ENCODE measurements at regions not wholly inside any gene's neighbourhood (a gene's known extent, or its start where the extent isn't known, plus 50 kb on each side); places are given as distances from the start of the nearest gene placed in this dataset.
A peak's percentile ranks its signal among the peaks of the same experiment; 100 is the strongest.
"Not testable (repeated sequence)": the region's sequence is repeated elsewhere in the genome, so short reads cannot be mapped to it uniquely, and the experiment has no call there.

- H3K9ac ChIP-seq (ENCODE audit: low read depth, low read length); H3K9me3 ChIP-seq (ENCODE audit: control insufficient read depth, insufficient read depth, low read length); H3K27me3 ChIP-seq (ENCODE audit: control insufficient read depth, insufficient read depth, low read length); H3K4me3 ChIP-seq (ENCODE audit: low read depth, low read length); H3K36me3 ChIP-seq (ENCODE audit: control insufficient read depth, insufficient read depth, low read length); H3K4me1 ChIP-seq (ENCODE audit: control insufficient read depth, insufficient read depth, low read length): not testable (repeated sequence)
Measured at GRCh38 chr4:78714598-78714997, 61.6 kb upstream of the BMP2K start.

- H3K9me3 ChIP-seq (ENCODE audit: control insufficient read depth, insufficient read depth, low read length); H3K9ac ChIP-seq (ENCODE audit: low read depth, low read length); H3K4me3 ChIP-seq (ENCODE audit: low read depth, low read length); H3K27me3 ChIP-seq (ENCODE audit: control insufficient read depth, insufficient read depth, low read length); H3K4me1 ChIP-seq (ENCODE audit: control insufficient read depth, insufficient read depth, low read length); H3K36me3 ChIP-seq (ENCODE audit: control insufficient read depth, insufficient read depth, low read length): not testable (repeated sequence)
Measured at GRCh38 chr4:78715372-78715771, 60.8 kb upstream of the BMP2K start.

- H3K27me3 ChIP-seq (ENCODE audit: control insufficient read depth, insufficient read depth, low read length); H3K9me3 ChIP-seq (ENCODE audit: control insufficient read depth, insufficient read depth, low read length); H3K36me3 ChIP-seq (ENCODE audit: control insufficient read depth, insufficient read depth, low read length); H3K9ac ChIP-seq (ENCODE audit: low read depth, low read length); H3K4me3 ChIP-seq (ENCODE audit: low read depth, low read length): not testable (repeated sequence)
- H3K4me1 ChIP-seq (ENCODE audit: control insufficient read depth, insufficient read depth, low read length) = peaks cover 20% of the 10 kb centered on the region
Measured at GRCh38 chr4:78717712-78718111, 58.4 kb upstream of the BMP2K start.

DNA sequence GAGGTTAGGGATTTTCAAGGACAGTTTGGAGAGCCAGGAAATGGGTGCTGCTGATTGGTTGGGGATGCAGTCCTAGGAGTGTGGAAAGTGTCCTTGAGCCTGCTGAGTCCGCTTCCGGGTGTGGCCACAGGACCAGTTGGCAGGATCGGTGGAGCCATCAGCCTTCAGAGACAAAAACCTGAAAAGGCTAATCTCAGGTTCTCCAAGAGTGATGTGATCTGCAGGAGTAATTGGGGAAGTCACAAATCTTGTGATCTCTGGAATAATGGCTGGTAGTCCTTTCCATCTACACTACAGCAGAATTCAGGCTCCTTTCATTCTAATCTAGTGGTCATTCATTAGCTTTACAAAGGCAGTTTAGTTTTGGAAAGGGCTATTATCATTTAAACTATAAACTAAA lies 55.9 kb upstream of the BMP2K start:
- Histone ChIP-seq H3K9me3 (ENCODE audit: control insufficient read depth, insufficient read depth, low read length) (no peaks in the 10 kb centered on the region), H3K4me1 (ENCODE audit: control insufficient read depth, insufficient read depth, low read length) (peaks cover 27% of the 10 kb centered on the region), H3K36me3 (ENCODE audit: control insufficient read depth, insufficient read depth, low read length) (no peaks in the 10 kb centered on the region), H3K9ac (ENCODE audit: low read depth, low read length) (no peak overlapping the region), H3K4me3 (ENCODE audit: low read depth, low read length) (no peak overlapping the region), H3K27me3 (ENCODE audit: control insufficient read depth, insufficient read depth, low read length) (no peaks in the 10 kb centered on the region)

GRCh38 chr4:78720994-78721677 lies 55.0 kb upstream of the BMP2K start:
- Histone ChIP-seq H3K27me3 (ENCODE audit: control insufficient read depth, insufficient read depth, low read length) (no peaks in the 10 kb centered on the region), H3K4me3 (ENCODE audit: low read depth, low read length) (peak overlapping the region; percentile 12), H3K9ac (ENCODE audit: low read depth, low read length) (no peak overlapping the region), H3K4me1 (ENCODE audit: control insufficient read depth, insufficient read depth, low read length) (peaks cover 27% of the 10 kb centered on the region), H3K36me3 (ENCODE audit: control insufficient read depth, insufficient read depth, low read length) (no peaks in the 10 kb centered on the region), H3K9me3 (ENCODE audit: control insufficient read depth, insufficient read depth, low read length) (no peaks in the 10 kb centered on the region)

GRCh38 chr4:78721747-78722146 lies 54.4 kb upstream of the BMP2K start:
- Histone ChIP-seq H3K27me3 (ENCODE audit: control insufficient read depth, insufficient read depth, low read length) (no peaks in the 10 kb centered on the region), H3K4me3 (ENCODE audit: low read depth, low read length) (no peak overlapping the region), H3K9me3 (ENCODE audit: control insufficient read depth, insufficient read depth, low read length) (no peaks in the 10 kb centered on the region), H3K36me3 (ENCODE audit: control insufficient read depth, insufficient read depth, low read length) (no peaks in the 10 kb centered on the region), H3K9ac (ENCODE audit: low read depth, low read length) (no peak overlapping the region), H3K4me1 (ENCODE audit: control insufficient read depth, insufficient read depth, low read length) (peaks cover 27% of the 10 kb centered on the region)

DNA sequence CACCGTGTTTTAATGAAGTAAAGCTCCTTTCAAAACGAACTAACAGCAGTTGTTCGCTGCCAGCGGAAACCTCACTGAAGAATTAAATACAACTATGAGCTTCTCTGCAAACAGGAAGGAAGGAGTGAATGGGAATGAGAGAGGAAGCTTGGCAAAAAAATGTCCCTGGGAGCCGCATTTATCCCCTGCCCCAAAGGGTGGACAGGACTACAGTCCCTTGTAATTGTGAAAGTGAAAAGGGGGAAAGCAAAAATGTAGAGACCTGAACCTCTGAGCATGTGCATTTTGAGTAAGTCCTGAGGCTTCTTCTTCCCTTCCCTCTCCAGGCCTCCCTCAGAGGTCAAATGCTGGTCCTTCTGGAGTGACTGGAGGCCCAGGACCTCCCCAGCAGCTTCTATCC lies 53.8 kb upstream of the BMP2K start:
- H3K36me3 ChIP-seq (ENCODE audit: control insufficient read depth, insufficient read depth, low read length) = no peaks in the 10 kb centered on the region
- no peaks in the 10 kb centered on the region for H3K9me3 ChIP-seq (ENCODE audit: control insufficient read depth, insufficient read depth, low read length)
- no peak overlapping the region for H3K4me3 ChIP-seq (ENCODE audit: low read depth, low read length)
- H3K27me3 ChIP-seq (ENCODE audit: control insufficient read depth, insufficient read depth, low read length) = no peaks in the 10 kb centered on the region
- peaks cover 27% of the 10 kb centered on the region for H3K4me1 ChIP-seq (ENCODE audit: control insufficient read depth, insufficient read depth, low read length)
- no peak overlapping the region for H3K9ac ChIP-seq (ENCODE audit: low read depth, low read length)

- H3K9ac ChIP-seq (ENCODE audit: low read depth, low read length) = no peak overlapping the region
- no peaks in the 10 kb centered on the region for H3K27me3 ChIP-seq (ENCODE audit: control insufficient read depth, insufficient read depth, low read length)
- H3K36me3 ChIP-seq (ENCODE audit: control insufficient read depth, insufficient read depth, low read length) = no peaks in the 10 kb centered on the region
- no peaks in the 10 kb centered on the region for H3K9me3 ChIP-seq (ENCODE audit: control insufficient read depth, insufficient read depth, low read length)
- no peak overlapping the region for H3K4me3 ChIP-seq (ENCODE audit: low read depth, low read length)
- peaks cover 27% of the 10 kb centered on the region for H3K4me1 ChIP-seq (ENCODE audit: control insufficient read depth, insufficient read depth, low read length)
Measured at GRCh38 chr4:78722878-78723277, 53.3 kb upstream of the BMP2K start.
